IPS-20b (cell line): ENCODE measurements at regions not wholly inside any gene's neighbourhood (a gene's known extent, or its start where the extent isn't known, plus 50 kb on each side); places are given as distances from the start of the nearest gene placed in this dataset.

ENCODE experiments used
- H3K27ac ChIP-seq: one replicate; pipeline ENCODE4 v1.5.1; 2013; ENCODE audit warnings: low read length
- H3K27me3 ChIP-seq: 2 replicates; pipeline ENCODE4 v1.6.1; 2013; ENCODE audit warnings: mild to moderate bottlenecking, low read length, inconsistent platforms; ENCODE audit not compliant: insufficient read depth
- H3K36me3 ChIP-seq: 2 replicates; pipeline ENCODE4 v1.6.1; 2013; ENCODE audit warnings: low read depth, mild to moderate bottlenecking, inconsistent platforms, low read length, moderate library complexity; ENCODE audit not compliant: insufficient read depth
- H3K4me1 ChIP-seq: 2 replicates; pipeline ENCODE4 v1.6.1; 2013; ENCODE audit warnings: mild to moderate bottlenecking, control low read depth, inconsistent platforms, low read length, moderate library complexity; ENCODE audit not compliant: insufficient read depth
- H3K4me3 ChIP-seq: 2 replicates; pipeline ENCODE4 v1.5.1; 2013; ENCODE audit warnings: mild to moderate bottlenecking, low read length, inconsistent platforms
- H3K9ac ChIP-seq: 2 replicates; pipeline ENCODE4 v1.6.1; 2013; ENCODE audit warnings: low read depth, mild to moderate bottlenecking, inconsistent platforms, low read length, moderate library complexity
- H3K9me3 ChIP-seq: 2 replicates; pipeline ENCODE4 v1.6.1; 2013; ENCODE audit warnings: mild to moderate bottlenecking, low read depth, low read length, inconsistent platforms; ENCODE audit not compliant: insufficient read depth

- no peaks in the 10 kb centered on the region for H3K9me3 ChIP-seq
- no peak overlapping the region for H3K27ac ChIP-seq
- H3K27me3 ChIP-seq = no peaks in the 10 kb centered on the region
- H3K4me3 ChIP-seq = no peak overlapping the region
- H3K36me3 ChIP-seq = no peaks in the 10 kb centered on the region
- H3K4me1 ChIP-seq = 0 out of 2 replicates have a peak, but pooled peaks cover 3% of the 10 kb centered on the region
- no peak overlapping the region for H3K9ac ChIP-seq
These were observed 805.7 kb downstream of the DIAPH3 start for GRCh38 chr13:59358014-59358413.

- H3K9ac ChIP-seq = no peak overlapping the region
- H3K27me3 ChIP-seq = no peaks in the 10 kb centered on the region
- H3K4me3 ChIP-seq = no peak overlapping the region
- H3K4me1 ChIP-seq = peaks cover 7% of the 10 kb centered on the region; the same call in 1 of the 2 replicates
- no peaks in the 10 kb centered on the region for H3K9me3 ChIP-seq
- no peak overlapping the region for H3K27ac ChIP-seq
- no peaks in the 10 kb centered on the region for H3K36me3 ChIP-seq
These were observed 803.6 kb downstream of the DIAPH3 start for GRCh38 chr13:59360108-59360507.

- Histone ChIP-seq H3K36me3 (no peaks in the 10 kb centered on the region), H3K27me3 (no peaks in the 10 kb centered on the region), H3K4me3 (no peak overlapping the region), H3K27ac (no peak overlapping the region), H3K9ac (no peak overlapping the region), H3K9me3 (no peaks in the 10 kb centered on the region), H3K4me1 (peaks cover 7% of the 10 kb centered on the region; the same call in 1 of the 2 replicates)
These were observed 802.8 kb downstream of the DIAPH3 start for GRCh38 chr13:59360916-59361315.

GRCh38 chr13:59363313-59363712 is 800.4 kb downstream of the DIAPH3 start:
- Histone ChIP-seq H3K27ac (no peak overlapping the region), H3K4me3 (no peak overlapping the region), H3K36me3 (no peaks in the 10 kb centered on the region), H3K27me3 (no peaks in the 10 kb centered on the region), H3K9ac (no peak overlapping the region), H3K9me3 (no peaks in the 10 kb centered on the region), H3K4me1 (peaks cover 7% of the 10 kb centered on the region; the same call in 1 of the 2 replicates)

GRCh38 chr13:59363947-59364346 is 799.8 kb downstream of the DIAPH3 start:
- no peaks in the 10 kb centered on the region for H3K36me3 ChIP-seq
- H3K27me3 ChIP-seq = no peaks in the 10 kb centered on the region
- no peak overlapping the region for H3K4me3 ChIP-seq
- H3K4me1 ChIP-seq = peaks cover 12% of the 10 kb centered on the region; the same call in 1 of the 2 replicates
- H3K9ac ChIP-seq = no peak overlapping the region
- no peaks in the 10 kb centered on the region for H3K9me3 ChIP-seq
- no peak overlapping the region for H3K27ac ChIP-seq

- H3K4me3 ChIP-seq = no peak overlapping the region
- no peak overlapping the region for H3K9ac ChIP-seq
- no peaks in the 10 kb centered on the region for H3K27me3 ChIP-seq
- no peaks in the 10 kb centered on the region for H3K36me3 ChIP-seq
- H3K27ac ChIP-seq = no peak overlapping the region
- H3K9me3 ChIP-seq = no peaks in the 10 kb centered on the region
- peaks cover 12% of the 10 kb centered on the region; the same call in 1 of the 2 replicates for H3K4me1 ChIP-seq
These were observed 799.1 kb downstream of the DIAPH3 start for GRCh38 chr13:59364641-59365085.

- Histone ChIP-seq H3K36me3 (no peaks in the 10 kb centered on the region), H3K4me1 (peaks cover 12% of the 10 kb centered on the region; the same call in 1 of the 2 replicates), H3K9ac (no peak overlapping the region), H3K27ac (no peak overlapping the region), H3K9me3 (no peaks in the 10 kb centered on the region), H3K4me3 (no peak overlapping the region), H3K27me3 (no peaks in the 10 kb centered on the region)
These were observed 796.3 kb downstream of the DIAPH3 start for GRCh38 chr13:59367467-59367866.

GRCh38 chr13:59367904-59368303 is 795.8 kb downstream of the DIAPH3 start:
- Histone ChIP-seq H3K27me3 (no peaks in the 10 kb centered on the region), H3K9me3 (no peaks in the 10 kb centered on the region), H3K4me3 (no peak overlapping the region), H3K4me1 (peaks cover 12% of the 10 kb centered on the region; the same call in 1 of the 2 replicates), H3K9ac (no peak overlapping the region), H3K27ac (no peak overlapping the region), H3K36me3 (no peaks in the 10 kb centered on the region)

- Histone ChIP-seq H3K27ac (no peak overlapping the region), H3K9me3 (no peaks in the 10 kb centered on the region), H3K4me3 (no peak overlapping the region), H3K27me3 (no peaks in the 10 kb centered on the region), H3K9ac (no peak overlapping the region), H3K4me1 (peaks cover 12% of the 10 kb centered on the region; the same call in 1 of the 2 replicates), H3K36me3 (no peaks in the 10 kb centered on the region)
These were observed 795.0 kb downstream of the DIAPH3 start for GRCh38 chr13:59368693-59369092.

- 0 out of 2 replicates have a peak, but pooled peaks cover 5% of the 10 kb centered on the region for H3K4me1 ChIP-seq
- H3K27me3 ChIP-seq = no peaks in the 10 kb centered on the region
- no peaks in the 10 kb centered on the region for H3K9me3 ChIP-seq
- no peak overlapping the region for H3K9ac ChIP-seq
- no peak overlapping the region for H3K27ac ChIP-seq
- no peak overlapping the region for H3K4me3 ChIP-seq
- no peaks in the 10 kb centered on the region for H3K36me3 ChIP-seq
These were observed 792.5 kb downstream of the DIAPH3 start for GRCh38 chr13:59371229-59371628.

GRCh38 chr13:59373341-59373740 is 790.4 kb downstream of the DIAPH3 start:
- Histone ChIP-seq H3K27ac (no peak overlapping the region), H3K4me1 (0 out of 2 replicates have a peak, but pooled peaks cover 5% of the 10 kb centered on the region)

GRCh38 chr13:59374691-59375090 is 789.0 kb downstream of the DIAPH3 start:
- Histone ChIP-seq H3K4me1 (no peaks in the 10 kb centered on the region), H3K27ac (no peak overlapping the region), H3K36me3 (no peaks in the 10 kb centered on the region), H3K9ac (no peak overlapping the region), H3K9me3 (no peaks in the 10 kb centered on the region), H3K4me3 (no peak overlapping the region), H3K27me3 (no peaks in the 10 kb centered on the region)

More at GRCh38 chr13:59373341-59373740, 790.4 kb downstream of the DIAPH3 start:
- H3K4me3 ChIP-seq = no peak overlapping the region
- no peak overlapping the region for H3K9ac ChIP-seq
- no peaks in the 10 kb centered on the region for H3K27me3 ChIP-seq
- no peaks in the 10 kb centered on the region for H3K9me3 ChIP-seq
- no peaks in the 10 kb centered on the region for H3K36me3 ChIP-seq
